ENCODE measurements at regions not wholly inside any gene's neighbourhood (a gene's known extent, or its start where the extent isn't known, plus 50 kb on each side); places are given as distances from the start of the nearest gene placed in this dataset.

- ATAC-seq, result no peak
- Histone ChIP-seq H3K36me3 (replicated peaks in 1 of 2; ENCODE audit: insufficient read depth in 1 of 2, low read depth in 2 of 2) (no peaks in the 10 kb centered on the region), H3K4me3 (no peak overlapping the region), H3K27ac (no peak overlapping the region), H3K9me3 (no peaks in the 10 kb centered on the region), H3K4me1 (no peaks in the 10 kb centered on the region), H3K27me3 (no peaks in the 10 kb centered on the region)
- TF ChIP-seq, protein P1, sequence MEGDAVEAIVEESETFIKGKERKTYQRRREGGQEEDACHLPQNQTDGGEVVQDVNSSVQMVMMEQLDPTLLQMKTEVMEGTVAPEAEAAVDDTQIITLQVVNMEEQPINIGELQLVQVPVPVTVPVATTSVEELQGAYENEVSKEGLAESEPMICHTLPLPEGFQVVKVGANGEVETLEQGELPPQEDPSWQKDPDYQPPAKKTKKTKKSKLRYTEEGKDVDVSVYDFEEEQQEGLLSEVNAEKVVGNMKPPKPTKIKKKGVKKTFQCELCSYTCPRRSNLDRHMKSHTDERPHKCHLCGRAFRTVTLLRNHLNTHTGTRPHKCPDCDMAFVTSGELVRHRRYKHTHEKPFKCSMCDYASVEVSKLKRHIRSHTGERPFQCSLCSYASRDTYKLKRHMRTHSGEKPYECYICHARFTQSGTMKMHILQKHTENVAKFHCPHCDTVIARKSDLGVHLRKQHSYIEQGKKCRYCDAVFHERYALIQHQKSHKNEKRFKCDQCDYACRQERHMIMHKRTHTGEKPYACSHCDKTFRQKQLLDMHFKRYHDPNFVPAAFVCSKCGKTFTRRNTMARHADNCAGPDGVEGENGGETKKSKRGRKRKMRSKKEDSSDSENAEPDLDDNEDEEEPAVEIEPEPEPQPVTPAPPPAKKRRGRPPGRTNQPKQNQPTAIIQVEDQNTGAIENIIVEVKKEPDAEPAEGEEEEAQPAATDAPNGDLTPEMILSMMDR (IDR thresholded peaks at IDR 0.05), result no peak
- TF ChIP-seq POLR2A (IDR thresholded peaks at IDR 0.05), result no peak
- intact Hi-C loops (cut with DNase I), result no loop called here
- DNase-seq, result no peak
These were observed 282.2 kb downstream of the RPL10L start for GRCh38 chr14:46369391-46369790.

- no peaks in the 10 kb centered on the region for H3K4me1 ChIP-seq
- DNase-seq (peak in 1 of 4 donors; percentile 22), ATAC-seq (no peak)
- no peak for TF ChIP-seq POLR2A (IDR thresholded peaks at IDR 0.05)
- TF ChIP-seq, protein P1 (IDR thresholded peaks at IDR 0.05), result no peak
- intact Hi-C loops (cut with DNase I), result no loop called here
- WGBS, 2 donors, result 46 to 60% methylated on average over 3 of the region's 3 CpGs
- H3K27me3 ChIP-seq, result no peaks in the 10 kb centered on the region
- H3K27ac ChIP-seq, result no peak overlapping the region
- no peak overlapping the region for H3K4me3 ChIP-seq
- no peaks in the 10 kb centered on the region for H3K9me3 ChIP-seq
- no peaks in the 10 kb centered on the region for H3K36me3 ChIP-seq (replicated peaks in 1 of 2; ENCODE audit: insufficient read depth in 1 of 2, low read depth in 2 of 2)
These were observed 283.3 kb downstream of the RPL10L start for GRCh38 chr14:46368275-46368674.

GRCh38 chr14:46352844-46353243 is 298.7 kb downstream of the RPL10L start:
- Histone ChIP-seq H3K27me3 (no peaks in the 10 kb centered on the region), H3K4me3 (no peak overlapping the region), H3K9me3 (no peaks in the 10 kb centered on the region), H3K36me3 (replicated peaks in 1 of 2; ENCODE audit: insufficient read depth in 1 of 2, low read depth in 2 of 2) (no peaks in the 10 kb centered on the region), H3K4me1 (no peaks in the 10 kb centered on the region), H3K27ac (no peak overlapping the region)
- DNase-seq (no peak), ATAC-seq (no peak)
- TF ChIP-seq, protein P1 (IDR thresholded peaks at IDR 0.05), result no peak
- TF ChIP-seq POLR2A (IDR thresholded peaks at IDR 0.05), result no peak
- WGBS, 2 donors, result 24 to 55% methylated on average over 1 of the region's 1 CpG
- intact Hi-C loops (cut with DNase I), result no loop called here

- 23 to 36% methylated on average over 4 of the region's 4 CpGs for WGBS, 2 donors
- ATAC-seq, result peak; percentile 62
These were observed 307.1 kb downstream of the RPL10L start for GRCh38 chr14:46344327-46344937.

More at GRCh38 chr14:46344327-46344937, 307.1 kb downstream of the RPL10L start:
- TF ChIP-seq POLR2A (IDR thresholded peaks at IDR 0.05), result no peak
- TF ChIP-seq, protein P1 (IDR thresholded peaks at IDR 0.05), result peak in 6 of 7 experiments; percentile 20 to 48 (median 34)
- Histone ChIP-seq H3K4me1 (no peaks in the 10 kb centered on the region), H3K27ac (no peak overlapping the region), H3K4me3 (no peak overlapping the region), H3K9me3 (no peaks in the 10 kb centered on the region), H3K27me3 (no peaks in the 10 kb centered on the region), H3K36me3 (replicated peaks in 1 of 2; ENCODE audit: insufficient read depth in 1 of 2, low read depth in 2 of 2) (no peaks in the 10 kb centered on the region)
- peak in 1 of 4 donors; percentile 11 for DNase-seq
- intact Hi-C loops (cut with DNase I), result no loop called here

All from body of pancreas (tissue), 4 donors.